GM21367 (cell line): ENCODE measurements at regions not wholly inside any gene's neighbourhood (a gene's known extent, or its start where the extent isn't known, plus 50 kb on each side); places are given as distances from the start of the nearest gene placed in this dataset.
"Not testable (repeated sequence)": the region's sequence is repeated elsewhere in the genome, so short reads cannot be mapped to it uniquely, and the experiment has no call there.

Experiments
- ATAC-seq: cut with Tn5 transposase; IDR thresholded peaks from one replicate; pipeline ENCODE4 v1.9.1; 2021; ENCODE audit not compliant: unreplicated experiment

DNA sequence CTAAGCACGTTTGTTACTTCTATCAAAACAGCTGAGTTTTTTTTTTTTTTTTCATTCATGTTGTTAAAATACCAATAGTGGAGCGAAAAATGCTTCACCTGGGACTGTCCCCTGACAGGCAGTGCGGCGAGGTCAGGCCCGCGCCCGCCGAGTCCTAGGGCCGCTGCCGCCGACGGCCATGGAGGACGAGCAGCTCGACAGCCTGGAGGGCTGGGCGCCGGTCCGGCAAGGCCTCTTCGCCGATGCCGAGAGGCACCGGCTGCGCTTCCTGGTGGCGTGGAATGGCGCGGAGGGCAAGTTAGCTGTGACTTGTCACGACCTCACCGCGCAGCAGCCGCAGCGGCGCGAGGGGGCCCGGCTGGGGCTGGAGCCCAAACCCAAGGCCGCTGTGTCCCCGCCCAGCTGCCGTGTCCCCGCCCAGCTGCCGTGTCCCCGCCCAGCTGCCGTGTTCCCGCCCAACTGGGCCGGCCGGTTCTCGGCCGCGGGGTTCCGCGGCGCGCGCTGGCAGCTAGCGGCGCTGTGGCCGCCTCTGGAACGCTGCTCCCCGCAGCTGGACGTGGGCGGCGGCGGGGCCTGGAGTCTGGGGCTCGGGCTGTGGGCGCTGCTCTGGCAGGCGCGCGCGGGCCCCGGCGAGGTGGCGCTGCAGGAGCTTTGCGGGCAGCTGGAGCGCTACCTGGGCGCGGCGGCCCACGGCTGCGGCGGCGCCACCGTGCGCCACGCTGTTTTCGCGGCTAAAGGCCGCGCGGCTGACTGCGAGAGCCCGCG, 56.7 kb upstream of the GOLGA8R start:
- peak; percentile 65 for ATAC-seq

DNA sequence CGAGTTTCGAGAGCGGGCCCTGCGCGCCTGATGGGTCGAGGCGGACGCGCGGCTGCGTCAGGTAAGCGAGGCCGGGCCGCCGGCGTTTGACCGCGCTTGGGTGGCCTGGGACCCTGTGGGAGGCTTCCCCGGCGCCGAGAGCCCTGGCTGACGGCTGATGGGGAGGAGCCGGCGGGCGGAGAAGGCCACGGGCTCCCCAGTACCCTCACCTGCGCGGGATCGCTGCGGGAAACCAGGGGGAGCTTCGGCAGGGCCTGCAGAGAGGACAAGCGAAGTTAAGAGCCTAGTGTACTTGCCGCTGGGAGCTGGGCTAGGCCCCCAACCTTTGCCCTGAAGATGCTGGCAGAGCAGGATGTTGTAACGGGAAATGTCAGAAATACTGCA, 57.3 kb upstream of the GOLGA8R start:
- not testable (repeated sequence) for ATAC-seq

DNA sequence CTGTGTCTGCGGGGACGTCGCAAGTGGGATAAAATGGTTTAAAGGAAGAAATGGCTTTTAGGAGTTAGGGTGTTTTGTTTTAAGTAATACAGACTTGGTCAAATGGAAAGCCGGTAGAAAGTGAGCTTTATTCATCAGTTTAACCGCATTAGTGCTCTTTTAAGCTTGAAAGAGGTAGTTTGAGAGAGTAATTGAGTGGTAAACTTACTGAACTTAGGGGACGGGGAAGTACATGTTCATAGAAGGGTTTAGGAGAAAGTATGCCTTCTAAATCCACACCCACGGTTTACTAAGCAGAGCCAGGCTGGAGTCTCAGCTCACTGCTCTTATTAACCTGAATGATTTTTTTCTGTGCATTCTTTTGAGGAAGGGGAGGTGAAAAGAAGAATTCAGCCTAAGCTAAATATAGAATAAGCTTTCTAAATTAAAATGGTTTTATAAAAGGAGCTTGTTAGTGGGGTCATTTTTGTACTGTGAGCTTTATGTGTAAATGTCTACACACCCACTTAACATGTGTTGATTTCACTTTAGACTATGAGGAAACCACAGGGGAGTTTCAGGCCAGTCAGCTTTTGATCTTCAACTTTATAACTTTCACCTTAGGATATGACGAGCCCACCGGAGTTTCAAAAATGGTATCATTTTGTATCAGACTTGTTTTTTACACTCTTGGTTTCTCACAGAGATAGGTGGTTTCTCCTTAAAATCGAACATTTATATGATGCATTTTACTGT, 57.9 kb upstream of the GOLGA8R start:
- not testable (repeated sequence) for ATAC-seq

DNA sequence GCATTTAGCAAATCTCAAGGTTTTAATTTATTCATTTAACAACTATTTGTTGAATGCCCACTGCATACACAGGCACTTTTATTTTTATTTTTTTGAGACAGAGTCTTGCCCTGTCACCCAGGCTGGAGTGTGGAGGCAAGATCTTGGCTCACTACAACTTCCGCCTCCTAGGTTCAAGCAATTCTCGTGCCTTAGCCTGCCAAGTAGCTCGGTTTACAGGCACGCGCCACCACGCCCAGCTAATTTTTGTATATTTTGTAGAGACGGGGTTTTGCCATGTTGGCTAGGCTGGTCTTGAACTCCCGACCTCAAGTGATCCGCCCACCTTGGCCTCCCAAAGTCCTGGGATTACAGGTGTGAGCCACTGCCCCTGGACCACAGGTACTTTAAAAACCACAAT, 67.0 kb upstream of the GOLGA8Q start:
- ATAC-seq, result not testable (repeated sequence)

DNA sequence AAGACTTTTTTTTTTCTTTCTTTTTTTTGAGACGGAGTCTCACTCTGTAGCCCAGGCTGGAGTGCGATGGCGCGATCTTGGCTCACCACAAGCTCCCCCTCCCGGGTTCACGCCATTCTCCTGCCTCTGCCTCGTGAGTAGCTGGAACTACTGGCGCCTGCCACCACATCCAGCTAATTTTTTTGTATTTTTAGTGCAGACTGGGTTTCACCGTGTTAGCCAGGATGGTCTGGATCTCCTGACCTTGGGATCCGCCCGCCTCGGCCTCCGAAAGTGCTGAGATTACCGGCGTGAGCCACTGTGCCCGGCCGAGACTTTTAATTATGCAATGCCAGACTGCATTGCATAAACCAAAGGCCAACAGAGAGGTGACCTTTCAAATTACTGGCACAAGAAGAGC, 62.6 kb upstream of the GOLGA8Q start:
- not testable (repeated sequence) for ATAC-seq

DNA sequence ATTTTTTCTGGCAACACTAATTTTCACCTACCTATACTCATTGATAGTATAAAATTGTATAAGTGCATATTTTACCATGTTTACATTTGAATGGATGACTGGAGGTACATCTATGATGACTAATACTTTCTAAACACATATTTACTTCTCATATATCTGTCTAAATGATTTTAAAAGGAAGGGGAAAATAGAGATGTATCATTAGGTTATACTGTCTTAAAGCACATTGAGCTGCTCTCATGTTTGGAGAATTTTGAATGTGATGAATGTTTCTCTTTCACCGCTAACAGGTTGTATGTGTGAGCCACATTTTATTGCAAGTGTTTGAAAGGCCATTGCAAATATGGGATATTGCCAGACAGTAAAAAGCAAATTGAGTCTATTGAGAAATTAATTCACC, 61.5 kb upstream of the GOLGA8Q start:
- not testable (repeated sequence) for ATAC-seq

DNA sequence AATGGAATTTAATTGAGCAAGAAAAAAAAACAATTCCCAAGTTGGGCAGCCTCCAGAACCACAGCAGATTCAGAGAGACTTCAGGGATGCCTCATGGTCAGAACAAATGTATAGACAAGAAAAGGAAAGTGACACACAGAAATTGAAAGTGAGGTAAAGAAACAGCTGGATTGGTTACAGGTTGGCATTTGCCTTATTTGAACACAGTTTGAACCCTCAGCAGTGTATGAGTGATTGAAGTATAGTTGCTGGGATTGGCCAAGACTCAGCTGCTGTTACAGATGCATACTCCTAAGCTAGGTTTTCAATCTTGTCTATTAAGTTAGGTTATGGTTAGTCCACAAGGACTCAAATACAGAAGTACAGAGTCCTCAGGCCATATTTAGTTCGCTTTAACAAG, 57.9 kb upstream of the GOLGA8Q start:
- not testable (repeated sequence) for ATAC-seq

DNA sequence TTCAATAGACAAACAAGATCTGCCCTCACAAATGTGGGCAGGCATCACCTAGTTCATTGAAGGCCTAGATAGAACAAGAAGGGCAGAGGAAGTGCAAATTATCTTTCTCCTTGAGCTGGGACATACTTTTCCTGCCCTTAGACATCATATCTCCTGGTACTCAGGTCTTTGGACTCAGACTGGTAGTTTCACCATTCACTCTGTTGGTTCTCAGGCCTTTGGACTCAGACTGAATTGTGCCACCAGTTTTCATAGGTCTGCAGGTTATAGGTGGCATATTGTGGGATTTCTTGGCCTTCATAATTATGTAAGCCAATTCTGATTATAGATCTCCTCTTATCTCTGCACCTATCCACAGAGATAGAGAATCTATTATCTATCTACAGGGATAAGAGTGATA, 54.6 kb upstream of the GOLGA8Q start:
- ATAC-seq, result not testable (repeated sequence)

DNA sequence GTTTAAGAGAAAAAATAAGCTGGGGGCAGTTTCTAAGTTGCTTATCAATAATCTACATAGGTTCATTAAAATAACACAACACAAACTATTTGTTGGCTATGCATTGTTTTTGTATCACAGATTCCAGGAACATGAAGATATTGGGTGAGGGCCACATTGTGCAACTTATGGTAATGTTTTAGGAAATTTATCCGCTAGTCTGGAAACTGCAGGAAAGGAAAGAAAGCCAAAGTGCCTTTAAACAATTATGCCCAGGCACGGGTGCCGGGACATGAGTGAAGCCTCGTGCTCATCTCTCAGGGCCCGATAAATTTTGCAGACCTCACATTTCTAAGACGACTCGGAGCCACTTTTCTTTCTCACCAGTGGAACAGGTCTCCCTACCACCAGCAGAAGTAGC, 52.6 kb upstream of the GOLGA8Q start:
- ATAC-seq, result not testable (repeated sequence)

DNA sequence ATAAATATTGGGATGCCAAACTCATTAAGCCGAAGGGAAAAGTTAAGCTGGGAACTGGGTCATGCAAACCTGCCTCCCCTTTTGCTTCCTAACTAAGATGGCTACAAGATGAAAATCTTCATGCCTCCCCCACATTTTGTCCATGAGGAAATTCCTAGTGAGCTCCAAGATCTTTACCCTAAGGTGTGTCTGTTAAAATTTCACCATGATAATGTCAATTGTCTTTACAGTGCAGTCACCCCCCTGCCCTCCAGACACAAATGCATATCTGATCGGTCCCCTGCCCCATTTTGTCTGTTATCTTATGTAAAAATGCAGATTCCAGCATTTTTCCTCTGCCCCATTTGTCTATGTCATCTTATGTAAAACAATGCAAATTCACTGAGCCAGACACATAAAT, 51.3 kb upstream of the GOLGA8Q start:
- not testable (repeated sequence) for ATAC-seq
